H1 (cell line): ENCODE measurements at regions not wholly inside any gene's neighbourhood (a gene's known extent, or its start where the extent isn't known, plus 50 kb on each side); places are given as distances from the start of the nearest gene placed in this dataset.

Source experiments
- CTCF ChIA-PET: fragments of 300-600 bp; sonication (Branson Sonifier 250); formaldehyde crosslinking; loops from one replicate; lab custom pipeline; 2021; ENCODE audit not compliant: partially characterized antibody; lab: Charles Lee
- POLR2A ChIA-PET: fragments of 300-600 bp; sonication (Branson Sonifier 250); formaldehyde crosslinking; loops from one replicate; lab custom pipeline; 2021; ENCODE audit warnings: inconsistent platforms; ENCODE audit not compliant: partially characterized antibody; lab: Charles Lee
- DNase-seq, 2 experiments: peaks; one replicate each; pipeline versions ENCODE4 v3.0.0 to v3.0.0-alpha.2; 2010 to 2022; ENCODE audit warnings: low spot score in 2 of 2, low read depth in 1 of 2, mixed read lengths in 1 of 2
- FAIRE-seq: peaks from 2 replicates; lab custom pipeline; 2011; peaks lifted over from hg19 to GRCh38; lab: Jason Lieb, UNC
- H2AFZ ChIP-seq: 2 replicates; pipeline ENCODE4 v1.8.1; 2012; ENCODE audit warnings: low read length, inconsistent platforms
- H2AK5ac ChIP-seq: 2 replicates; pipeline ENCODE4 v1.6.1; 2013; ENCODE audit warnings: low read depth, low read length
- H2BK120ac ChIP-seq: replicated peaks from 2 replicates; pipeline ENCODE3; 2013; ENCODE audit warnings: low read depth, low read length, inconsistent platforms
- H2BK12ac ChIP-seq: 2 replicates; pipeline ENCODE4 v1.6.1; 2013; ENCODE audit warnings: low read depth, low read length
- H2BK15ac ChIP-seq: 2 replicates; pipeline ENCODE4 v1.6.1; 2013; ENCODE audit warnings: low read length
- H2BK20ac ChIP-seq: 2 replicates; pipeline ENCODE4 v1.6.1; 2013; ENCODE audit warnings: low read length
- H2BK5ac ChIP-seq: 2 replicates; pipeline ENCODE4 v1.6.1; 2013; ENCODE audit warnings: low read depth, low read length
- H3K14ac ChIP-seq: 2 replicates; pipeline ENCODE4 v1.6.1; 2013; ENCODE audit warnings: inconsistent platforms; ENCODE audit not compliant: insufficient read length
- H3K18ac ChIP-seq: 2 replicates; pipeline ENCODE4 v1.6.1; 2013; ENCODE audit warnings: low read length; ENCODE audit errors: extremely low read depth
- H3K23ac ChIP-seq: 2 replicates; pipeline ENCODE4 v1.6.1; 2013; ENCODE audit warnings: inconsistent platforms; ENCODE audit not compliant: insufficient read length
- H3K23me2 ChIP-seq: 2 replicates; pipeline ENCODE4 v1.6.1; 2013; ENCODE audit warnings: low read depth, low read length
- H3K27ac ChIP-seq: 2 replicates; pipeline ENCODE4 v1.6.1; 2011; ENCODE audit warnings: low read depth, low read length, inconsistent platforms
- H3K27me3 ChIP-seq, 4 experiments: replicated peaks in 1 of 4; 1 replicate in 1 of 4; 2 replicates in 3 of 4; pipeline versions ENCODE4 v1.6.1 to v1.8.1; 2011 to 2013; ENCODE audit warnings: low read length in 3 of 4, mild to moderate bottlenecking in 3 of 4, inconsistent platforms in 2 of 4, mixed read lengths in 2 of 4, moderate library complexity in 1 of 4; ENCODE audit not compliant: control insufficient read depth in 3 of 4, insufficient read depth in 3 of 4; ENCODE audit errors: extremely low read depth in 1 of 4
- H3K36me3 ChIP-seq, 4 experiments: 2 replicates each; pipeline versions ENCODE4 v1.6.1 to v1.8.1; 2011 to 2013; ENCODE audit warnings: mild to moderate bottlenecking in 4 of 4, low read length in 3 of 4, moderate library complexity in 2 of 4, control low read depth in 1 of 4, inconsistent platforms in 1 of 4; ENCODE audit not compliant: insufficient read depth in 4 of 4, control insufficient read depth in 2 of 4
- H3K4ac ChIP-seq: replicated peaks from 2 replicates; pipeline ENCODE3; 2013; ENCODE audit warnings: low read length, low read depth, mixed read lengths, inconsistent platforms; ENCODE audit not compliant: insufficient read length
- H3K4me1 ChIP-seq, 4 experiments: replicated peaks in 1 of 4; 1 replicate in 1 of 4; 2 replicates in 3 of 4; pipeline versions ENCODE4 v1.6.1 to v1.8.1; 2011 to 2013; ENCODE audit warnings: low read length in 3 of 4, inconsistent platforms in 2 of 4, mixed read lengths in 1 of 4; ENCODE audit not compliant: insufficient read depth in 4 of 4, control insufficient read depth in 3 of 4
- H3K4me2 ChIP-seq, 2 experiments: 2 replicates each; pipeline versions ENCODE4 v1.6.1 to v1.8.1; 2011 to 2013; ENCODE audit warnings: low read depth in 2 of 2, low read length in 2 of 2, control low read depth in 1 of 2, inconsistent platforms in 1 of 2, mild to moderate bottlenecking in 1 of 2; ENCODE audit not compliant: insufficient read depth in 1 of 2
- H3K4me3 ChIP-seq, 4 experiments: fragments of 200-600, 300-600 bp in 1 of 4; sonication (generic), shearing (Covaris generic), sonication (Bioruptor Twin) in 1 of 4; 2 replicates each; pipeline versions ENCODE4 v1.5.1 to v1.8.1; 2011 to 2016; ENCODE audit warnings: low read length in 4 of 4, low read depth in 3 of 4, control low read depth in 2 of 4, inconsistent platforms in 2 of 4, mild to moderate bottlenecking in 2 of 4, mixed read lengths in 1 of 4, moderate library complexity in 1 of 4; ENCODE audit not compliant: insufficient read depth in 2 of 4; ENCODE audit errors: extremely low read depth in 1 of 4
- H3K56ac ChIP-seq: replicated peaks from 2 replicates; pipeline ENCODE3; 2013; ENCODE audit warnings: low read depth, mild to moderate bottlenecking, mixed read lengths, low read length, inconsistent platforms; ENCODE audit not compliant: insufficient read length
- H3K79me1 ChIP-seq: 2 replicates; pipeline ENCODE4 v1.6.1; 2013; ENCODE audit warnings: low read depth, low read length, control low read depth
- H3K79me2 ChIP-seq, 2 experiments: 2 replicates each; pipeline versions ENCODE4 v1.6.1 to v1.8.1; 2012 to 2013; ENCODE audit warnings: low read length in 2 of 2, mild to moderate bottlenecking in 2 of 2, inconsistent platforms in 1 of 2; ENCODE audit not compliant: insufficient read depth in 2 of 2, control insufficient read depth in 1 of 2
- H3K9ac ChIP-seq, 4 experiments: replicated peaks in 1 of 4; 1 replicate in 1 of 4; 2 replicates in 3 of 4; pipeline versions ENCODE4 v1.6.1 to v1.8.1; 2011 to 2013; ENCODE audit warnings: low read depth in 3 of 4, low read length in 3 of 4, control low read depth in 2 of 4, mild to moderate bottlenecking in 2 of 4, moderate library complexity in 2 of 4, inconsistent platforms in 1 of 4; ENCODE audit errors: extremely low read depth in 1 of 4
- H3K9me3 ChIP-seq, 2 experiments: 2 replicates each; pipeline versions ENCODE4 v1.6.1 to v1.8.1; 2012 to 2013; ENCODE audit warnings: mild to moderate bottlenecking in 2 of 2, moderate library complexity in 2 of 2, control low read depth in 1 of 2, inconsistent platforms in 1 of 2, low read depth in 1 of 2, low read length in 1 of 2, mixed read lengths in 1 of 2; ENCODE audit not compliant: insufficient read depth in 2 of 2
- H4K20me1 ChIP-seq, 2 experiments: replicated peaks in 1 of 2; 2 replicates each; pipeline versions ENCODE3 to v1.8.1; 2011 to 2013; ENCODE audit warnings: inconsistent platforms in 2 of 2, low read length in 2 of 2, mild to moderate bottlenecking in 1 of 2; ENCODE audit not compliant: insufficient read depth in 2 of 2, control insufficient read depth in 1 of 2
- H4K5ac ChIP-seq: 2 replicates; pipeline ENCODE4 v1.6.1; 2013; ENCODE audit warnings: low read length, low read depth, mixed read lengths, inconsistent platforms; ENCODE audit not compliant: insufficient read length
- H4K8ac ChIP-seq: 2 replicates; pipeline ENCODE4 v1.8.0; 2013; ENCODE audit warnings: mild to moderate bottlenecking, moderate library complexity, low read length, inconsistent platforms; ENCODE audit not compliant: insufficient read depth; ENCODE audit errors: extremely low read depth
- H4K91ac ChIP-seq: replicated peaks from 2 replicates; pipeline ENCODE3; 2013; ENCODE audit warnings: low read length, mixed read lengths, inconsistent platforms; ENCODE audit not compliant: insufficient read length
- BCL11A ChIP-seq, 2 experiments: IDR thresholded peaks; one replicate each; pipeline ENCODE4 v1.6.1; 2011; ENCODE audit warnings: low read depth in 2 of 2, low read length in 2 of 2, mild to moderate bottlenecking in 2 of 2
- CEBPB ChIP-seq: IDR thresholded peaks from 2 replicates; pipeline ENCODE4 v1.6.1; 2012; ENCODE audit warnings: low read depth, low read length
- CHD2 ChIP-seq: IDR thresholded peaks from 2 replicates; pipeline ENCODE4 v1.6.1; 2012; ENCODE audit warnings: low read length, improper control_type of control experiment
- GABPA ChIP-seq: IDR thresholded peaks from 2 replicates; pipeline ENCODE4 v1.6.1; 2011; ENCODE audit warnings: mild to moderate bottlenecking, low read length, moderate library complexity, borderline replicate concordance; ENCODE audit not compliant: insufficient read depth
- GTF2F1 ChIP-seq: IDR thresholded peaks from 2 replicates; pipeline ENCODE4 v1.6.1; 2012; ENCODE audit warnings: low read depth, low read length, improper control_type of control experiment, borderline replicate concordance
- RAD21 ChIP-seq, 2 experiments: IDR thresholded peaks in 1 of 2; conservative IDR thresholded peaks in 1 of 2; 2 replicates each; pipeline ENCODE4 v1.6.1; 2011; ENCODE audit warnings: low read depth in 2 of 2, low read length in 2 of 2, improper control_type of control experiment in 1 of 2, inconsistent platforms in 1 of 2, mild to moderate bottlenecking in 1 of 2, moderate library complexity in 1 of 2
- RFX5 ChIP-seq: IDR thresholded peaks from 2 replicates; pipeline ENCODE4 v1.6.1; 2011; ENCODE audit warnings: low read depth, low read length, improper control_type of control experiment, borderline replicate concordance
- RXRA ChIP-seq: IDR thresholded peaks from 2 replicates; pipeline ENCODE4 v1.6.1; 2011; ENCODE audit warnings: low read depth, mild to moderate bottlenecking, low read length, moderate library complexity; ENCODE audit not compliant: insufficient read depth
- SAP30 ChIP-seq: fragments of 300-600 bp; sonication (generic); IDR thresholded peaks from 2 replicates; pipeline ENCODE4 v1.7.1; 2012; ENCODE audit warnings: low read length, moderate library complexity, mild to moderate bottlenecking, inconsistent platforms; ENCODE audit not compliant: insufficient read depth, insufficient replicate concordance
- SIRT6 ChIP-seq: IDR thresholded peaks from one replicate; pipeline ENCODE4 v1.7.1; 2012; ENCODE audit warnings: low read length, inconsistent platforms
- SUZ12 ChIP-seq: fragments of 200-600 bp; sonication (generic); IDR thresholded peaks from 2 replicates; pipeline ENCODE4 v1.6.1; 2012; ENCODE audit warnings: mild to moderate bottlenecking, inconsistent platforms, low read length, moderate library complexity, mixed read lengths
- USF2 ChIP-seq: IDR thresholded peaks from 2 replicates; pipeline ENCODE4 v1.6.1; 2011; ENCODE audit warnings: low read length, improper control_type of control experiment
- WGBS, 2 experiments: shearing (Covaris generic) in 1 of 2; methylation state at CpG; one replicate each; pipeline versions ENCODE4 v1.1.6 to v1.1.7; 2013 to 2015; ENCODE audit warnings: low lambda C conversion rate in 2 of 2, mixed read lengths in 2 of 2, inconsistent platforms in 1 of 2, low coverage in 1 of 2, missing lambda C conversion rate in 1 of 2; ENCODE audit not compliant: insufficient replicate concordance in 2 of 2, insufficient coverage in 1 of 2, insufficient read length in 1 of 2; ENCODE audit errors: extremely low coverage in 1 of 2, missing lambda C conversion rate in 1 of 2; 5-methylcytosine and 5-hydroxymethylcytosine counted together

GRCh38 chr7:153443032-153443701 lies 609.0 kb upstream of the DPP6 start:
- no peak overlapping the region for H2AK5ac ChIP-seq
- no peak overlapping the region for H4K8ac ChIP-seq
- H3K56ac ChIP-seq: no peak overlapping the region
- no peak overlapping the region for H2BK20ac ChIP-seq
- H3K27me3 ChIP-seq: no peaks in the 10 kb centered on the region
- no peaks in the 10 kb centered on the region for H3K36me3 ChIP-seq
- H3K9me3 ChIP-seq: peaks cover 0 to 4% of the 10 kb centered on the region in 2 experiments; a peak in 3 of 4 replicates
- H3K18ac ChIP-seq: no peak overlapping the region
- H3K9ac ChIP-seq: no peak overlapping the region
- no peaks in the 10 kb centered on the region for H4K20me1 ChIP-seq
- no peak overlapping the region for H4K91ac ChIP-seq
- no peak overlapping the region for H3K4me2 ChIP-seq
- no peak overlapping the region for H3K4ac ChIP-seq
- no peak overlapping the region for H3K23ac ChIP-seq
- H2BK15ac ChIP-seq: no peak overlapping the region
- H2BK12ac ChIP-seq: no peak overlapping the region
- no peaks in the 10 kb centered on the region for H3K79me2 ChIP-seq
- no peak overlapping the region for H2BK5ac ChIP-seq
- POLR2A ChIA-PET: no interaction called here
- 82% methylated on average over 7 of the region's 7 CpGs; no CpG with 5 or more reads in 1 of the 2 experiments for WGBS, 2 experiments
- no peaks in the 10 kb centered on the region; a peak in 1 of 7 replicates for H3K4me1 ChIP-seq
- no peak overlapping the region for H4K5ac ChIP-seq
- H3K4me3 ChIP-seq: no peak overlapping the region
- H3K27ac ChIP-seq: no peak overlapping the region
- H3K79me1 ChIP-seq: no peaks in the 10 kb centered on the region
- DNase-seq: no peak
- CTCF ChIA-PET: interaction anchor here (1.1 to 1.2 kb wide), 2 partner anchors 11 to 32 kb away, joined by 3 to 5 read pairs; no protein-coding TSS in a partner anchor
- no peak overlapping the region for H3K14ac ChIP-seq
- no peaks in the 10 kb centered on the region for H3K23me2 ChIP-seq
- no peak overlapping the region for H2BK120ac ChIP-seq
- no peak overlapping the region for H2AFZ ChIP-seq
- FAIRE-seq: no peak
- TF ChIP-seq RFX5 (no peak), RXRA (no peak), GABPA (no peak), SAP30 (no peak), RAD21 (IDR thresholded peaks at IDR 0.05 in 1 of 2, conservative IDR thresholded peaks at IDR 0.05 in 1 of 2; ENCODE audit: low read depth in 2 of 2, low read length in 2 of 2) (no peak), CHD2 (no peak), USF2 (no peak), GTF2F1 (no peak), BCL11A (IDR thresholded peaks at IDR 0.05; ENCODE audit: low read depth in 2 of 2, low read length in 2 of 2) (no peak), SIRT6 (no peak), SUZ12 (no peak), CEBPB (no peak)
